AG08395 (cell line): ENCODE measurements at regions not wholly inside any gene's neighbourhood (a gene's known extent, or its start where the extent isn't known, plus 50 kb on each side); places are given as distances from the start of the nearest gene placed in this dataset.

Experiments used
- DNase-seq: peaks from one replicate; pipeline ENCODE4 v3.0.0; 2012; ENCODE audit warnings: mixed read lengths, low spot score

DNA sequence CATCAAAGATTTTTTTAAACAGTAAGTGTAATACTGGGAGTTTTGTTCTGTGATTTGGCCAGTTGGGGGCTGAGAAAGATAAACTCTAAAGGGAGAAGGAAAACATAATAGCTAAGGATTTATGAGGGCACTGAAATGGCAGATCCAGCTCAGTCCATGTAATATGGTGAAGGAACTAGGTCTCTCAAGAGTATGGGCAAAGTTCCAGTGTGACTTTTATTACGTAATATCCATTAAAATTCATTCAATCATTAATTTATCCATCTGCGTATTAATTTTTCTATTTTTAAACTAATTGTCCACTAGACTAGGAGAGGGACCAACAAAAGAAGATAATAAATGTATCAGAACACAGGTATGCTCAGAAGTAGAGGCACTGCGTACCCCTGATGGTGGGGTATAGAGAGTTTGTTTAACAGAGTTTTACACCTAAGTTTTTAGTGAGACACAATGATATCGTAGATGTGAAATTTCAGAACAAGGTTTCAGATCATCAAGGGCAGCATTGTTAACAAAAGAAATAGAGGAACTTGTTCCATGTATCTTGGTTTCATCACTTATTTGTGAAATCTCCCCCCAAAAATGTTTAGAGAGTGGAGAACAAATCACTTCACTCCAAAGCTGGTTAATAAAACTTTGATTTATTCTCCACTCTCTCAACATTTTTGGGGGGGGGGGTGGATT lies 351.1 kb downstream of the GRXCR1 start:
- DNase-seq, result no peak

DNA sequence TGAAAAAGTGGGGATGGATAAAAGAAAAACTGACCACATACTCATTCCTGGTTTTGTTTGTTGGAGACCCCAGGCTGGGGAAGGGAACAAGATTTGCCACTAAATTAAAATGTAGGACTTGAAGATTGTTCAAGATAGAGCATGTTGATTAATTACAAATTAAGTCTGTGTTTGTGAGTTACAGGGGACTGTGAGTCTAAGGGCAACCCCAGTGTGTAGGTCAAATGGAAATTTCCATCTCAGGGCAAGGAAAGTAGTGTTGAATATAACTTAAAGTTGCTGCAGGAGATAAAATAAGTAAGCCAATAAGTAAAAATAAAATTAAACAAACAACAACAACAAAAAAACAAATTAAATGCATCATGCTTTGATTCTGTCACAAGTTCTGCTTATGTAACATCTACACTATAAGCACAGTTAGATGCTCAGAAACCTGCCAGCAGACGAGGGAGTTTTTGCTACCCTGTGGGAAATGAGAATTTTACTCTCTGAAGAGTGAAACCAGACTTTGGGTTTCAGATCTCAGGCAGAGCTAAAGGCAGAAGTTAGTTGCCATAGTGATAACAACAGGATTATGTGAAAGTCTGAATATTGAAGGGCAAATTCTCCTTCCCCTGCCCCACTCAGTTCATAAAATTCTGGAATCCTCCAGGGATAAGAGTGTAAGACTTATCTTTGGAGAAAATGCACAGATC lies 352.3 kb downstream of the GRXCR1 start:
- DNase-seq, result no peak

DNA sequence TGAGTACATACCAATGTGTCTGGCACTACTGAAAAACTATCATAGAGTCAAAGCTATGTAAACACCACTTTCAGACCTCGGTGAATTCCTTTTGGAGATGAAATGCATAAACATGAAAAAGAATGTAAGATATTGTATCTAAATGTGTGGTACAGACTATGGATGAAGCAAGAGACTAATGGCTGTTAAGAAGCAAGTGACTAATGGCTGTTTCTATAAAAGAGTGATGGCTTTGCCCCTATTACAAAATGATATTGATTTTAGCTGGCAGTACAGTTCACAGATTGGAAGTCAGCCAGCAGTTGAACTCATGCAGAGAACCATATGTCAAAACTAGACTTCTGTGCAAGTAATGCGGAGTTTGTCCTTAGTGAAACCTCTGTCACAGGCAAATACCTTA lies 359.3 kb downstream of the GRXCR1 start:
- DNase-seq, result no peak

DNA sequence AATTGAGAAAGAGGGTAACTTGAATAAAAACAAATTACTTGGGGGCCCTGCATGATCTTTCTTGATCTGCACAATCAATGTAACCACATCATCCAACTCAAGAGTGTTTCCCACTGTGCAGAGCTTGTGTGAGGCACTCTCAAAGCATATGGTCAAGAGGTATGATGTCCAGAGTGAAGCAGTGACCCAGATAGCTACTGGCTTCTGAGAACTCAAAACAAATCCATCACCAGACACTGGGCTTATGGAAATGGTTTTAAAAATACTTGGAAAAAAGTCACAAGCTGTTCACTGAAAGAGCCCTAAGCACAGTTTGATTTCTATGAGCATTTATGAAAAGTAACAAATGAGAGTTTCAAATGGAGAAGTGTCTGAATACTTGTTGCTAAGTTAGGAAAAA lies 361.0 kb downstream of the GRXCR1 start:
- DNase-seq, result no peak

DNA sequence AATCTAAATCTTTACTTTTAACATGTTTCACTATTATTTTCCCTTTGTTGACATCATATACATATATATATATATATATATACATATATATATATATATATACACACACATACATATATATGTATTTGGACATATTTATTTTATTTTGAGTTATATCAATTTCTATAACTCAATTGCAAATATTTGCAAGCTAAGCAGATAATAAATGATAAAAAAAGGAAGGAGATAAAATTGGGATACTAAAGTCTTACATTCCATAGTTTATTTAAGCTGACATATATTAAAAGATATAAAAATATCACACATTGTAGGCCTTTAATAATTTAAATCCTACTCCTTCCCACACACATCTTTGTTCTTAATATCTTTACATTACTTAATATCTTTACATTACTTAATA lies 372.2 kb downstream of the GRXCR1 start:
- no peak for DNase-seq

DNA sequence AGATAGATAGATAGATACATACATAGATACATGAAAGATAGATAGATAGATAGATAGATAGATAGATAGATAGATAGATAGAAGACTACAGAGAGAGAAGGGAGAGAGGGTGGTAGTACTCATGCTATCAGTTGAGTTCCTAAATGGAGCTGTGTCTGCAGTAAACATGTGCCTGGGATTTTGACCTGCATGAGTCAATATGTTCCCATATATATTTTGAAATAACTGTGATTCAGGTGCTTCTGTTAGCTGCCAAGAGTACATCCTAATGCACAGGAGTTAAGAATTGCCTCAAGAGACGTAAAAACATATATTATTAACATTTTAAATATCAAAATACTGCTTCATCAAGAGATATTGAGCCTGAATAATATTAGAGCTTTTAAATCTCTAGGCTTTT lies 379.4 kb downstream of the GRXCR1 start:
- DNase-seq, result no peak

DNA sequence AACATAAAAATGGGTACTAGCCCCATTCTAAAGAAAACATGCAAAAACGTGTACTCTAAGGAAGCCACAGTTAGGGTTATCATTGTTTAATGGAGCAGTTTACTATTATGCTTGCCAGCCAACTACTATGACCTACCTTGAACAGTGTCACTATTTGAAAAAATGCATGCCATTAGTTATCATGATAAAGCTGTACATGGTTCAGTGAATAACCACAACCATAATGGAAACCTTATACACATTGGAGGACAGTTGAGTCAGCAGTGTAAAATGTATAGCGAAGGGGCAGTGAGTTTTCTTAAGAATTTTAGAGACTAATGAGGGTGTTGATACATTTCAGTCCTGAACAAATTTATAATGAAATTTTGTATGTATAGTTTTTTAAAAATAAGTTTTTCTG lies 381.9 kb downstream of the GRXCR1 start:
- no peak for DNase-seq

DNA sequence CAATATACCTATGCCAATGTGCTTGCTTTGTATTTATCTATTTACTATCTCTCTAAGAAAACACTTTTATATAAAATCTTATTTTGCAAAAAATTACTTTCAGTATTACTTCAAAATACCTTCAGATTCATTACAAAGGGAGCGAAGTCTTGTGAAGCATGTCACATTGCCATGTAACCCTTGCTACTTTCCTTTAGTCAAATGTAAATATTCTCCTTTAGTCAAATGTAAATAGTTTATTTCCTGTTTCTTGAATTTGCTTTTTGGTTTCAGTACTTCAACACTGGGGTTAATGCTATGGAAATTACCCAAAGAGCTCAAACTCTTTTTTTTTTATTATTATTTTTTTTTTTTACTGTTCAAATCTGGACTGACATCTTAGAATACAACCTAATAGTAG lies 383.3 kb downstream of the GRXCR1 start:
- DNase-seq, result no peak

DNA sequence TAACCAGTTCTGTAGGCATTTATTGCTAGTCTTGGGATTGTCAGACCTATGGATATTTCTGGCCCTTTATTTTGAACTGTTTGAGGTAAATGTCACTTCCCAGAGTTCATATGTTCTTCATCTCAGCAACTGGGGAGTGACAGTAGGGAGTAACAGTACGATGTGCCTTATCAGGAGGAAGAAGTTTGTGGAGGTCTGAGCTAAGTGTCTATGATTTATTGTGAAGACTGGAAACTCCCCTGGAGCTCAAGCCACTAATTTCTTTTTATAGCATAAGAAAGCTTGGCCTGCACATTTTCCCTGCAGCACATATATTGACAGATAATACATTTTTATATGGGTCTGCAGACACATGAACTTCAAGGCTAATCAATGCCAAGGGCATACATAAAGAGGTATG lies 383.8 kb downstream of the GRXCR1 start:
- no peak for DNase-seq

DNA sequence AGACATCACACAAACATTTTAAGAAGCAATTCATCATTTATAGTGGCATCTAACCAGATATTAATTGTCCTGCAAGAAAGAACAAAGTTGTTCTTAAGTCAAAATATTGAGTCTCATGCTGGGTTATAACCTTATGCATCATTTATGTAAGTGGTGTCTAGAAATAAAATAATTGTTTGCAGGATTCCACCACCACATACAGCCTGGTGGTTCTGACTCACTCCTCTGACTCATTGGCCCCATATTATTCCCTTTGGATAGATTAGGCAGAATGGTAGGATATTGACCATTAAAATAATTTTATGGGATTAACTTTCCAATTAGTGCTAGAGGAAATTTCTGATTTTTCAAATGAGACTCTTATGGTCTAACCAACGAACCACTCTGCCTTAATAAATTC lies 384.5 kb downstream of the GRXCR1 start:
- DNase-seq, result no peak

DNA sequence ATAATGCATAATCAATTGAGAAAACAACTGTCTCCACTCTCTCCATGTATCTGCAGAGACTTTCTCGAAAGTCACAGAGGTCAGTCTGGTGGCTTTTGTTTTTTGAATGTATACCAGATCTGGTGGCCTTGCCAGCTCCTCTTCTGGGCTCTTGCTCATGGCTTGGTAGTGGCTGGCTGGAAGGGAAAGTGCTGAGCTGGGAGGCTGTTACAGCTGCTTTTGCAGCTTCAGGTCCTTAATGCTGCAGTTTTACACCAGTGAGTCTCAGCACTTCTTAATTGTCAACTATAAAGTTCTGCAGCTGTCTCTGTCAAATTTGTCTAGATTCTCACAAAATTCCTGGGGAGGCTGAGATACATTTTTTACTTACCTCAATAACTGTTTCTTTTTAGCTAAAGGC lies 390.0 kb downstream of the GRXCR1 start:
- DNase-seq, result no peak

DNA sequence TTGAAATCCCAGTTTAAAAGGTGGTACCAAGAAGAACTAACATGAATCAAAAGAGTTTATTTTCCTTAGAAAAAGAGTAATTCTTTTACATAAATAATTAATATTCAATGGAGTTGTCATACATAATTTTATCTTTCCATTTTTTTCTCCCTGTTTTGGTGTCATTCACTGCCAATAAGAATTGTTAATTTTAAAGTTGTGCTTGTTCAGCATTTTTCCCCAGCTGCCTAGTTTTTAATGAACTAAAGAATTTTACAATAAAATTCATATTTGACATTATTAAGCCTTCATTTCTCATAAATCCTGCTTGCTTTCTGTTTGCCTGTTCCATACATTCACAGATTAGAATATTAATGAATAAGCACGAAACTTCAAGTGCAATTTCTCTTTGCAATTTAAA lies 393.6 kb downstream of the GRXCR1 start:
- no peak for DNase-seq

DNA sequence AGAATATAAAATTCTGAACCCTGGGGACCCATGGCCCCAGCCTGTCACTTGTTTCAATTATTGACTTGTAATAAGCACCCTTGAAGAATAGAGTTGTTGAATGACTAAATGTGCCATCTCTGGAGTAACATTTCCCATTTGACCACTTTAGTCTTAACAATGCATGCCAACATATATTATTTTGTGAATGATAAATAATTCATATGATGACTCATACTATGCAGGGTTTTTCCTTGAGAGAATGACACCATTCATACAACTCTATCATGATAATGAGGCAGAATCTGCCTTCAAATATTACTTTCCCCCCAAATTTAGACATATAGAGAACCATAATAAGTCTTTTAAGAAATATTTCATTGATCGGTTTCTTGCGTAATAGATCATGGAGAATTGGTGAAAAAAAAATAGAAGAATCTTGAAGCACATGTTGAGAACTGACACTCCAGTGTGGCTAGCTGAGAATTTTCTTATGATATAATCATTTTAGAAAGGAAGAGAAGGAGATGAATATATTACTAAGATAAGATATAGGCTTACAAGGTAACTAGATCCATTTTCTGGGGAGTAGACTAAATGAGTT lies 404.5 kb downstream of the GRXCR1 start:
- no peak for DNase-seq

DNA sequence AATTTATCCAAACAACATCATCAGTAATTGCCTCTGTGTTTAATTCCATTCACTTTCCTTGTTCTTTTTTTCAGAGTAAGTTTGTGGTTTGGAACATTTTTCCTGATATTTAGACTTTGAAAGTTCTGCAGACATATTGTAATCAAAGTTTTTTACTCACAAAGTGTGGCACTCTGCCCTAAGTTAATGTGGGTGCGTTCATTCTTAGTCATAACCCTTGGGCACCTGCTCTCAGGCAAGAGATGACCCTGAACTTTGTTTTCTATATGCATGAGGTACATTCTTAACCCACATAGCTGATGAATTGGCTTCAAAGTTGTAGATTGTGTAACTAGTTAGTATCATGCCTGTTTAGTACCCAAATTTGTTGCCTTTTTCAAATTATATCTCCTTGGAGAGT lies 424.3 kb downstream of the GRXCR1 start:
- DNase-seq, result no peak

DNA sequence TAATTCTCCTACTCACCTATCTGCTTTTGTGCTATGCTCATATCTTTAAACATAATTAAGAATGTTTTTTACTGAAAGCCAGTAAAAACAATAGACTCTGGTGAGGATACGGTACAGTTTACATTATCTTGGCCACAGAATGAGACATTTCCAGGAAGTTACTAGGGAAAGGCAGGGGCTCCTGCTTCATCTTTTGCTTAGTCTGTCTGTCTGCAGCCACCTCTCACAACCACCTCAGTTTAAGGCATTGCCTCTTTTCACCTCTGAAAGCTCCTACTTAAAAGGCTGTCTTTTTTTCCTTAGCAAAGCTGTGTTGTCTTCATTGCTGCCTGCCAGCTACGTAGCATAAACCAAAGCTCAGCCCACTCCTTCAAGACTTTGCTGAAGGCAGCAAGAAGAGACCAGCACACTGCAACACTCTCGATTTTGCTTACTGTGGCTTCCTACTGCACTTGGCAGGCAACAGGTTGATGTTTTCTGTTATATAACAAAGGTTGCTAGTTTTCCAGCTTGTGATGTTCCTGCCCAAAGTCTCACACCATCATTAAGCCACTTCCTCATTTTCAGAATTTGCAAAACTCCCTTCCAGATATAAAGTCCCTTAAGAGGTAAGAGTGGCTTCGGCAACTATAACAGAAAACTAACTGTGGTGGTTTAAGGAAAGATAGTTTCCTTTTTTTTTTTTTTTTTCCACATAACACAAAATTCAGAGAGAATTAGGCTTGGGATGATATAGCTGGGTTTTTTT lies 432.9 kb downstream of the GRXCR1 start:
- DNase-seq, result no peak

DNA sequence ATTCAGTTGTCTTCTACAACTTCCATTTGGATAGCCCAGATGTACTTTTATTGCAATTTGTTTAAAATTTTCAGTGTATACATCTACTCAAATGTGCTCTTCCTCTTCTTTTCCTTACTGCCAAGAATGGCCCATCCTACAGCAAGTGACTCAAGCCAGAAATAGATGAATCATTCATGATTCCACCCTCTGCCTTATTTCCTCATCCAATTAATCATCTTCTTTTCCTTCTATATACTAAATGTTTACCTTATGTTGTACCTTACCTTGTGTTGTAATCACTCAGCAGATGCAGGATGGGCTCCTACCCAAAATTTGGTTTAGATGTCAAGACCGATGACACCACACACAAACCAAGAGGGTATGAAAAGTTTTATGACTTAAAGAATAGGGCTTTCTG lies 437.8 kb downstream of the GRXCR1 start:
- DNase-seq, result peak; percentile 2

DNA sequence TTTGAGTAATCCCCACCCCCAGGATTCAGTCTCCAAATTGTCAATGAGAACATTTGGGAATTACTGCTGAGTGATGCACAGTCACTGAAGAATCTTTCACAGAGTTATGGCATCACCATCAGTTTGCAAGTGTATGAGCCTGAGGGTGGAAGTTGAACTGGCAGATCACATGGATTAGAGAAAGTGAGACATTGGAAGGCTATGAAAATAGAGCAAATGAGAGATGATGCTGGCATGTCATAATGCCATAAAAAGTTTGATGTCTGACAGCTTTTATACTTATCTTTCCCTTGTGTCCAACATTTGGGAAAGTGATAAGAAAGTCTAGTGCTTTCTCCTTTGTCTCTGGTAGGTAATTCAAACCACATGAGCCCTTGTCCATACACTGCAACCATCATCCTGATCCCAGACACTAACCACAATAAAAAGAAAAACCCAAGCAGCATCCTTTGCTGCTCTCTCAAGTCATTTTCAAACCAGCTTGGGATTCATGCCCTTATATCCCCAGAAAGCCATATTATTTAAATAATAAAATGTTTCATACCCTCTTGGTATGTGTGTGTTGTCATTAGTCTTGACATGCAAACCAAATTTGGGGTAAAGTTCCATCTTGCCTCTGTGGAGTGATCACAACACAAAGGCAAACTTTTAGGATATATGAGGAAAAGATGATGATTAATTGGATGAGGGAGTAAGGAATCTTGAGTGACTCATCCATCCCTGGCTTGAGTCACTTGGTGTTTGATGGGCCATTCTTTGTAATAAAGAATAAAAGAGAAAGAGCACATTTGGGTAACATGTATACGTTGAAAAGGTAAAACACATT lies 438.9 kb downstream of the GRXCR1 start:
- peak; percentile 21 for DNase-seq

DNA sequence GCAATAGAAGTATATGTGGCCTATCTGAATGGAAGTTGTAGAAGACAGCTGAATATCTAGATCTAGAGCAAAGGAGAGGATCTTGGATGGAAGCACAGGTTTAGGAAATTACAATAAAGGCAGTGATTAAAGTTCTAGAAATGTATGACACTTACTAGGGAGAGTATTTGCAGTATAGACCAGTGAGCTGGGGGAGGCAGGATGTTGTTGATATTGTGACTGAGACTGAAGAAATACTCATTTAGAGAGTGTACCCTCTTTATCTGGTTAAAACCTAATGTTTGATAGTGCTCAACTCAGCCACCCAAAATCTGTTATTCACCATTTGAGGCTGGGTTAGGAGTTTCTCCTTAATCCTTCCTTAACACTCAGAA lies 439.5 kb downstream of the GRXCR1 start:
- no peak for DNase-seq

DNA sequence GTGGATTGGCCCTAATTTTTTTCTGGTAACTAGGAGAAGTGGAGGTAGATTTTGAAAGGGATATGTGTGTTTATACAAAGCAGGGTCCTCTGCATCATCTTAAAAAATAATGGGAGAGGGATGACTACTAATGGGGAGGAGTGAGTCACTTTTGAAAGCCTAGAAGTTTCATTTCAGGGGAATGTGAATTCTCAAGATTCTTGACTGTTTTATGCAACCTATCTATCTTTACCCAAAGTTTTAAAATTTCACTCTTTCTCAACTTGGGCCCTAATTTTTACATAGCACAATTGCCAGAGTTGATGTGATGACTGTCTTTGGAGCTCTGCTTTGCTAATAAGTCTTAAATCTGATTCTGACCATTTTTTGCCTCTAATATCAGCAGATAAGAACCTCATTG lies 445.2 kb downstream of the GRXCR1 start:
- peak; percentile 1 for DNase-seq

DNA sequence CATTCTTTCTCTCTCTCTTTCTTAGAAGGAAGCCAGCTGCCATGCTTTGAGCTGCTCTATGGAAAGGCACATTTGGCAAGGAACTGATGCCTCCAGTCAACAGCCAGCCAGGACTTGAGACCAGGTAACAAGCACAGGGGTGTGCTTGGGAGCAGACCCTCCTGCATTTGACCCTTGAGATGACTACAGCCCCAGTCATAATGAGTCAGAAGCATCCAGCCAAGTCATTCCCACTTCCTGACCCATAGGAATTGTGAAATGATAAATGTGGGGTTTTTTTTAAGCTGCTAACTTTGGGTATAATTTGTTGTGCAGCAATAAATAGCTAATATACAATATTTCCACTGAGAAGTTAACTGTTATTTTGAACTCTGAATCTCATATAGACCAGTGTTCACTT lies 446.9 kb downstream of the GRXCR1 start:
- peak; percentile 10 for DNase-seq

DNA sequence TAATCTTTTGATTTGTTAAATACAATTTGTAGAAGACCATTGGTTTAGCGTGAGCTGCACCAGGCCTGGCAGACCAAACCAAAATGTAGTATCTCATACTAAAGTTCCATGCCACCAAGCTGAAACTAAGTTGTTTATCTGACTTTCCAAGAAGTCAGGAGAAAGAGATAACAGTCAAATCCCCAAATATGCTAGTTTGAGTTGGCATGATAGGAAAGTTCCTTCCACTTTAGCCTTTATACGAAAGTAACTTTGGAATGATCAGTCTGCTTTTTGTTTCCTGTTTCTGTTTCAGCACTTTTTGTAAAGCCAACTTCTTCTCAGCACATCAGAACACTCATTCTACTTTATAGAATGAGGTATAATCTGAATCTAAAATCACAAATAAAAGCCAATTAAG lies 449.2 kb downstream of the GRXCR1 start:
- no peak for DNase-seq

DNA sequence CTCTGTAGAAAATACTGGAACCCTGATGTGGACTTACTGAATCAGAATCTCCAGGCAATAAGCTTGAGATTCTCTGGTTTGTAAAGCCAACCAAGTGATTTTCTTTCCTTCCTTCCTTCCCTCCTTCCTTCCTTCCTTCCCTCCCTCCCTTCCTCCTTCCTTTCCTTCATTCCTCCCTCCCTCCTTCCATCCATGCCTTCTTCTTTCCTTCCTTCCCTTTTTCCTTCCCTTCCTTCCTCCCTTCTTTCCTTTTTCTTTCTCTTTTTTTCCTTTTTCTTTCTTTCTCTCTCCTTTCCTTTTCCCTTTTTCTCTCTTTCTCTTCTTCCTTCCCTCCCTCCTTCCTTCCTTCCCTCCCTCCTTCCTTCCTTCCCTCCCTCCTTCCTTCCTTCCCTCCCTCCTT lies 450.8 kb downstream of the GRXCR1 start:
- DNase-seq, result no peak
